HEK293 (cell line): ENCODE measurements at regions not wholly inside any gene's neighbourhood (a gene's known extent, or its start where the extent isn't known, plus 50 kb on each side); places are given as distances from the start of the nearest gene placed in this dataset.

Experiments
- CTCF ChIA-PET: fragments of 350-600 bp; formaldehyde crosslinking; extraction: SDS; loops from one replicate; lab custom pipeline; 2021; ENCODE audit warnings: antibody characterized with exemption; lab: Yijun Ruan, JAX
- POLR2A ChIA-PET: fragments of 300-600 bp; formaldehyde crosslinking; extraction: SDS; loops from one replicate; lab custom pipeline; 2020; ENCODE audit warnings: antibody characterized with exemption, inconsistent platforms; lab: Yijun Ruan, JAX
- H3K27ac ChIP-seq: fragments of 200-500 bp; sonication (Bioruptor generic); 2 replicates; pipeline ENCODE4 v1.5.1; 2014; ENCODE audit warnings: low read depth, low read length, control low read depth, inconsistent platforms; ENCODE audit errors: extremely low read depth
- H3K36me3 ChIP-seq, 2 experiments: fragments of 200-500 bp in 1 of 2; sonication (Bioruptor generic) in 1 of 2; 1 replicate in 1 of 2; 2 replicates in 1 of 2; pipeline ENCODE4 v1.5.1; 2014 to 2017; ENCODE audit warnings: inconsistent platforms in 2 of 2, low read length in 2 of 2; ENCODE audit not compliant: control insufficient read depth in 2 of 2, insufficient read depth in 1 of 2
- H3K4me1 ChIP-seq: fragments of 200-500 bp; sonication (Bioruptor generic); 2 replicates; pipeline ENCODE4 v1.5.1; 2014; ENCODE audit warnings: mild to moderate bottlenecking, low read length, inconsistent platforms; ENCODE audit not compliant: control insufficient read depth, insufficient read depth
- H3K4me3 ChIP-seq: 2 replicates; pipeline ENCODE4 v1.5.1; 2011; ENCODE audit warnings: low read depth, mild to moderate bottlenecking, control low read depth, low read length, moderate library complexity
- H3K9me3 ChIP-seq: fragments of 200-500 bp; sonication (Bioruptor generic); 2 replicates; pipeline ENCODE4 v1.5.1; 2014; ENCODE audit warnings: low read depth, low read length, inconsistent platforms; ENCODE audit not compliant: control insufficient read depth, insufficient read depth
- KLF17 ChIP-seq: fragments of 450-650 bp; formaldehyde crosslinking; IDR thresholded peaks from 2 replicates; pipeline ENCODE4 v1.5.1; 2016; ENCODE audit warnings: missing biosample characterization, missing genetic modification characterization
- TSHZ1 ChIP-seq: fragments of 450-650 bp; formaldehyde crosslinking; IDR thresholded peaks from 2 replicates; pipeline ENCODE4 v1.5.1; 2016; ENCODE audit warnings: missing biosample characterization, missing genetic modification characterization, borderline replicate concordance
- ZNF112 ChIP-seq: fragments of 450-650 bp; formaldehyde crosslinking; IDR thresholded peaks from 2 replicates; pipeline ENCODE4 v1.5.0; 2017; ENCODE audit warnings: missing biosample characterization, missing genetic modification characterization
- ZNF169 ChIP-seq: fragments of 450-650 bp; formaldehyde crosslinking; IDR thresholded peaks from 2 replicates; pipeline ENCODE4 v1.5.1; 2016; ENCODE audit warnings: missing biosample characterization, missing genetic modification characterization
- ZNF19 ChIP-seq: fragments of 450-650 bp; formaldehyde crosslinking; IDR thresholded peaks from 2 replicates; pipeline ENCODE4; 2016; ENCODE audit warnings: missing biosample characterization, missing genetic modification characterization, low read depth
- ZNF223 ChIP-seq: fragments of 450-650 bp; formaldehyde crosslinking; IDR thresholded peaks from 2 replicates; pipeline ENCODE4 v1.5.1; 2016; ENCODE audit warnings: missing biosample characterization, missing genetic modification characterization
- ZNF239 ChIP-seq: fragments of 450-650 bp; formaldehyde crosslinking; IDR thresholded peaks from 2 replicates; pipeline ENCODE4 v1.5.1; 2016; ENCODE audit warnings: missing biosample characterization, missing genetic modification characterization
- ZNF394 ChIP-seq: fragments of 450-650 bp; formaldehyde crosslinking; IDR thresholded peaks from 2 replicates; pipeline ENCODE4 v1.5.1; 2016; ENCODE audit warnings: missing biosample characterization, missing genetic modification characterization, mild to moderate bottlenecking, moderate library complexity, borderline replicate concordance
- ZNF549 ChIP-seq: fragments of 450-650 bp; IDR thresholded peaks from 2 replicates; pipeline ENCODE4 v1.5.1; 2018; ENCODE audit warnings: missing biosample characterization, missing genetic modification characterization, mild to moderate bottlenecking, inconsistent platforms, moderate library complexity
- ZNF561 ChIP-seq: fragments of 450-650 bp; IDR thresholded peaks from 2 replicates; pipeline ENCODE4 v1.5.1; 2018; ENCODE audit warnings: missing biosample characterization, missing genetic modification characterization, borderline replicate concordance
- TF ChIP-seq, protein P1 (sequence below): fragments of 450-650 bp; formaldehyde crosslinking; IDR thresholded peaks from 2 replicates; pipeline ENCODE4 v1.5.1; 2017; ENCODE audit warnings: missing biosample characterization, missing genetic modification characterization
- TF ChIP-seq, protein P2 (sequence below): fragments of 450-650 bp; formaldehyde crosslinking; IDR thresholded peaks from 2 replicates; pipeline ENCODE4 v1.5.1; 2016; ENCODE audit warnings: missing biosample characterization, missing genetic modification characterization

DNA sequence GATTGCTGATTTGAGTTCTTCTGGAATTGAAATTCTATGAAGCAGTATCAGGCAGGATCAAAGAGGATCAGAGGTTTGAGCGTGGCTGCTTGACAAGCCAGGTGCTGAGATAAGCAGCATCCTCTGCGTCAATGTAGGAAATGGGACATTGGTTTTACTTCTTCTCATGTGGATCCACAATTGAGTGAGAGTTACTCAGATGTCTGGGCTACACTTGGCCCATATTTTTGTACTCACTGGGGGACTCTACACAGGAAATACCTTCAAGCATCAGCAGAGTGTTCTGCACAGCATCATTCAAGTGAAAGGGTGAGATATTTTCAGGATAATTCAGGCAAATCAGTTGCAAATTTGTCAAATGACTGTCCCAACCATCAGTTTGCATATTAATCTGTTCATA lies 613.9 kb upstream of the ARID1B start (continued):
- no peak for TF ChIP-seq KLF17 (tag by site-specific recombination)
- no peak for TF ChIP-seq ZNF19

DNA sequence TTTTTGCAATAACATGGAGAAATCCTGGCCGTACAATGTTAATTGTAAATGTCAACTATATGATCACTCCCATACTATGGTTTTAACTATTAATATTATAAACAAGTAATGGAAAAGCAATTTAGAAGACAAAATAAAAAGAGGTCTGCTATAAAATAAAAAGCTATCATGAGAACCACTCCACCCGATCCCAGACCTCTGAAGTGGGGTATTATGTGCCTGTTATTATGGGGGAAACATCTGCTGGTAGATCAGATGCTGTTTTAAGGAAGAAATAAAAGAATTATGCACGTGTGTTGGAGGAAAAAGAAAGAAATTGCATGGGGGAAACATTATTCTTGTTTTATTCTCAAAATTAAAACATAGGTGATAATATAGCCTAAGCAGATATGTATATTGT lies 615.7 kb upstream of the ARID1B start:
- no peaks in the 10 kb centered on the region for H3K36me3 ChIP-seq
- CTCF ChIA-PET: interaction anchor here (0.7 kb wide), 3 partner anchors 111 to 1925 kb away, joined by 3 read pairs; no protein-coding TSS in a partner anchor
- H3K27ac ChIP-seq: no peak overlapping the region
- POLR2A ChIA-PET: no interaction called here
- H3K4me3 ChIP-seq: no peak overlapping the region
- no peaks in the 10 kb centered on the region for H3K9me3 ChIP-seq
- H3K4me1 ChIP-seq: no peaks in the 10 kb centered on the region
- TF ChIP-seq, protein P1, sequence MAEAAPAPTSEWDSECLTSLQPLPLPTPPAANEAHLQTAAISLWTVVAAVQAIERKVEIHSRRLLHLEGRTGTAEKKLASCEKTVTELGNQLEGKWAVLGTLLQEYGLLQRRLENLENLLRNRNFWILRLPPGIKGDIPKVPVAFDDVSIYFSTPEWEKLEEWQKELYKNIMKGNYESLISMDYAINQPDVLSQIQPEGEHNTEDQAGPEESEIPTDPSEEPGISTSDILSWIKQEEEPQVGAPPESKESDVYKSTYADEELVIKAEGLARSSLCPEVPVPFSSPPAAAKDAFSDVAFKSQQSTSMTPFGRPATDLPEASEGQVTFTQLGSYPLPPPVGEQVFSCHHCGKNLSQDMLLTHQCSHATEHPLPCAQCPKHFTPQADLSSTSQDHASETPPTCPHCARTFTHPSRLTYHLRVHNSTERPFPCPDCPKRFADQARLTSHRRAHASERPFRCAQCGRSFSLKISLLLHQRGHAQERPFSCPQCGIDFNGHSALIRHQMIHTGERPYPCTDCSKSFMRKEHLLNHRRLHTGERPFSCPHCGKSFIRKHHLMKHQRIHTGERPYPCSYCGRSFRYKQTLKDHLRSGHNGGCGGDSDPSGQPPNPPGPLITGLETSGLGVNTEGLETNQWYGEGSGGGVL (tag by site-specific recombination): no peak
- TF ChIP-seq TSHZ1 (tag by site-specific recombination): no peak

DNA sequence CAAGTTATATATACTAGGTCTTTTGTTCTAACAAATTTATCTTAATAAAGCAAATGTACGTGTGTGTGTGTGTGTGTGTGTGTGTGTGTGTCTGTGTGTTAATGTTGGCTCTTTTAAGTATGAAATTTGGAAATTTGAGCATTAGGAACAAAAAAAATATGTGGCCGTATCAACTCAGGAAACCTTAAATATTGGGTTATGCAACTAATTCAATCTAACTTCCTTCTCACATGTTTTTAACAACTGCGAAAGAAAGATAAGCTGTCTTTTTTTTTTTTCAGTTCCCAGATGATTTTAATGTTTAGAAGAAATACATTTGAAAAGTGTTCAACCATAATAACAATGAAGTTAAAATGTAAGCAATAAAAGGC lies 616.4 kb upstream of the ARID1B start:
- no peaks in the 10 kb centered on the region for H3K36me3 ChIP-seq
- no peaks in the 10 kb centered on the region for H3K4me1 ChIP-seq
- ChIA-PET CTCF (interaction anchor here (0.7 kb wide), 2 partner anchors 112 to 246 kb away, joined by 3 read pairs; no protein-coding TSS in a partner anchor), POLR2A (no interaction called here)
- TF ChIP-seq ZNF169 (tag by site-specific recombination) (no peak), ZNF561 (tag by site-specific recombination) (no peak), ZNF223 (tag by site-specific recombination) (no peak), ZNF112 (tag by site-specific recombination) (no peak)
- H3K9me3 ChIP-seq: no peaks in the 10 kb centered on the region
- no peak overlapping the region for H3K27ac ChIP-seq
- H3K4me3 ChIP-seq: no peak overlapping the region

- H3K9me3 ChIP-seq: no peaks in the 10 kb centered on the region
- ChIA-PET CTCF (no interaction called here), POLR2A (no interaction called here)
- no peaks in the 10 kb centered on the region for H3K36me3 ChIP-seq
- TF ChIP-seq ZNF549 (tag by site-specific recombination): no peak
- TF ChIP-seq, protein P2, sequence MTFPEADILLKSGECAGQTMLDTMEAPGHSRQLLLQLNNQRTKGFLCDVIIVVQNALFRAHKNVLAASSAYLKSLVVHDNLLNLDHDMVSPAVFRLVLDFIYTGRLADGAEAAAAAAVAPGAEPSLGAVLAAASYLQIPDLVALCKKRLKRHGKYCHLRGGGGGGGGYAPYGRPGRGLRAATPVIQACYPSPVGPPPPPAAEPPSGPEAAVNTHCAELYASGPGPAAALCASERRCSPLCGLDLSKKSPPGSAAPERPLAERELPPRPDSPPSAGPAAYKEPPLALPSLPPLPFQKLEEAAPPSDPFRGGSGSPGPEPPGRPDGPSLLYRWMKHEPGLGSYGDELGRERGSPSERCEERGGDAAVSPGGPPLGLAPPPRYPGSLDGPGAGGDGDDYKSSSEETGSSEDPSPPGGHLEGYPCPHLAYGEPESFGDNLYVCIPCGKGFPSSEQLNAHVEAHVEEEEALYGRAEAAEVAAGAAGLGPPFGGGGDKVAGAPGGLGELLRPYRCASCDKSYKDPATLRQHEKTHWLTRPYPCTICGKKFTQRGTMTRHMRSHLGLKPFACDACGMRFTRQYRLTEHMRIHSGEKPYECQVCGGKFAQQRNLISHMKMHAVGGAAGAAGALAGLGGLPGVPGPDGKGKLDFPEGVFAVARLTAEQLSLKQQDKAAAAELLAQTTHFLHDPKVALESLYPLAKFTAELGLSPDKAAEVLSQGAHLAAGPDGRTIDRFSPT: no peak
- no peak for TF ChIP-seq ZNF239 (tag by site-specific recombination)
- no peak for TF ChIP-seq ZNF394 (tag by site-specific recombination)
- H3K4me3 ChIP-seq: no peak overlapping the region
- H3K27ac ChIP-seq: no peak overlapping the region
- H3K4me1 ChIP-seq: no peaks in the 10 kb centered on the region
These were observed 617.0 kb upstream of the ARID1B start for GRCh38 chr6:156160007-156160794.
